ENCODE measurements at regions not wholly inside any gene's neighbourhood (a gene's known extent, or its start where the extent isn't known, plus 50 kb on each side); places are given as distances from the start of the nearest gene placed in this dataset.

GRCh38 chr1:218942431-218942830, 231.2 kb upstream of the LYPLAL1 start:
- no peaks in the 10 kb centered on the region for H3K4me1 ChIP-seq (replicated peaks in 1 of 4; ENCODE audit: control insufficient read depth in 3 of 4, insufficient read depth in 4 of 4, low read length in 3 of 4)
- H3K4me2 ChIP-seq (ENCODE audit: insufficient read depth in 1 of 2, low read depth in 2 of 2, low read length in 2 of 2): no peak overlapping the region
- no peak overlapping the region for H4K91ac ChIP-seq (replicated peaks; ENCODE audit: insufficient read length, low read length)
- H3K9me3 ChIP-seq (ENCODE audit: insufficient read depth in 2 of 2, low read depth in 1 of 2, low read length in 1 of 2): no peaks in the 10 kb centered on the region
- no peak for FAIRE-seq
- TF ChIP-seq GABPA (IDR thresholded peaks at IDR 0.05; ENCODE audit: borderline replicate concordance, insufficient read depth, low read length) (no peak), TAF1 (IDR thresholded peaks at IDR 0.05; ENCODE audit: low read depth, low read length) (no peak), SP4 (IDR thresholded peaks at IDR 0.05; ENCODE audit: low read length) (no peak), BACH1 (IDR thresholded peaks at IDR 0.05; ENCODE audit: low read length) (no peak), SRF (IDR thresholded peaks at IDR 0.05; ENCODE audit: low read depth, low read length) (no peak), GTF2F1 (IDR thresholded peaks at IDR 0.05; ENCODE audit: borderline replicate concordance, low read depth, low read length) (no peak), SP2 (IDR thresholded peaks at IDR 0.05; ENCODE audit: low read length) (no peak), TAF7 (optimal IDR thresholded peaks at IDR 0.05; ENCODE audit: borderline replicate concordance, low read depth, low read length) (no peak), SIRT6 (IDR thresholded peaks at IDR 0.05; ENCODE audit: low read length) (no peak), JUND (IDR thresholded peaks at IDR 0.05; ENCODE audit: low read length) (no peak), HDAC2 (IDR thresholded peaks at IDR 0.05; ENCODE audit: borderline replicate concordance in 1 of 2, low read depth in 2 of 2, low read length in 2 of 2) (no peak), KDM4A (IDR thresholded peaks at IDR 0.05; ENCODE audit: low read depth, low read length, severe bottlenecking) (no peak), BCL11A (IDR thresholded peaks at IDR 0.05; ENCODE audit: low read depth in 2 of 2, low read length in 2 of 2) (no peak), TCF12 (IDR thresholded peaks at IDR 0.05; ENCODE audit: low read depth, low read length) (no peak)
- H3K36me3 ChIP-seq (ENCODE audit: control insufficient read depth in 2 of 4, insufficient read depth in 4 of 4, low read length in 3 of 4): no peaks in the 10 kb centered on the region
- no peak overlapping the region for H3K4me3 ChIP-seq (ENCODE audit: extremely low read depth in 1 of 4, insufficient read depth in 2 of 4, low read depth in 3 of 4, low read length in 4 of 4)
- H4K5ac ChIP-seq (ENCODE audit: insufficient read length, low read depth, low read length): no peak overlapping the region
- ChIA-PET POLR2A (ENCODE audit: partially characterized antibody) (no interaction called here), CTCF (ENCODE audit: partially characterized antibody) (no interaction called here)
- H2AFZ ChIP-seq (ENCODE audit: low read length): no peak overlapping the region
- H3K18ac ChIP-seq (ENCODE audit: extremely low read depth, low read length): no peak overlapping the region
- no peak overlapping the region for H2BK12ac ChIP-seq (ENCODE audit: low read depth, low read length)
- no peak overlapping the region for H4K8ac ChIP-seq (ENCODE audit: extremely low read depth, insufficient read depth, low read length)
- H3K56ac ChIP-seq (replicated peaks; ENCODE audit: insufficient read length, low read depth, low read length): no peak overlapping the region
- no peak for DNase-seq (ENCODE audit: low read depth in 1 of 2, low spot score in 2 of 2)
- H2BK5ac ChIP-seq (ENCODE audit: low read depth, low read length): no peak overlapping the region
- no peak overlapping the region for H2BK20ac ChIP-seq (ENCODE audit: low read length)
- no peak overlapping the region for H3K9ac ChIP-seq (replicated peaks in 1 of 4; ENCODE audit: extremely low read depth in 1 of 4, low read depth in 3 of 4, low read length in 3 of 4)
- no peaks in the 10 kb centered on the region for H4K20me1 ChIP-seq (replicated peaks in 1 of 2; ENCODE audit: control insufficient read depth in 1 of 2, insufficient read depth in 2 of 2, low read length in 2 of 2)
- no peaks in the 10 kb centered on the region for H3K79me1 ChIP-seq (ENCODE audit: low read depth, low read length)
- no peak overlapping the region for H3K4ac ChIP-seq (replicated peaks; ENCODE audit: insufficient read length, low read depth, low read length)
- H3K79me2 ChIP-seq (ENCODE audit: control insufficient read depth in 1 of 2, insufficient read depth in 2 of 2, low read length in 2 of 2): no peaks in the 10 kb centered on the region
- H3K14ac ChIP-seq (ENCODE audit: insufficient read length): no peak overlapping the region
- no peaks in the 10 kb centered on the region for H3K27me3 ChIP-seq (replicated peaks in 1 of 4; ENCODE audit: control insufficient read depth in 3 of 4, extremely low read depth in 1 of 4, insufficient read depth in 3 of 4, low read length in 3 of 4)
- H3K23ac ChIP-seq (ENCODE audit: insufficient read length): no peak overlapping the region
- H2BK15ac ChIP-seq (ENCODE audit: low read length): no peak overlapping the region
- no peaks in the 10 kb centered on the region for H3K23me2 ChIP-seq (ENCODE audit: low read depth, low read length)
- H2BK120ac ChIP-seq (replicated peaks; ENCODE audit: low read depth, low read length): no peak overlapping the region
- H2AK5ac ChIP-seq (ENCODE audit: low read depth, low read length): no peak overlapping the region
- no peak overlapping the region for H3K27ac ChIP-seq (ENCODE audit: low read depth, low read length)
- 94% methylated on average over 5 of the region's 5 CpGs; no CpG with 5 or more reads in 1 of the 2 experiments for WGBS, 2 experiments (ENCODE audit: extremely low coverage in 1 of 2, insufficient coverage in 1 of 2, insufficient read length in 1 of 2, insufficient replicate concordance in 2 of 2, low coverage in 1 of 2, low lambda C conversion rate in 2 of 2, missing lambda C conversion rate in 1 of 2)
